OCI-LY1 (cell line): ENCODE measurements at regions not wholly inside any gene's neighbourhood (a gene's known extent, or its start where the extent isn't known, plus 50 kb on each side); places are given as distances from the start of the nearest gene placed in this dataset.

Source experiments
- H2AFZ ChIP-seq: fragments of 200-600 bp; sonication (generic), shearing (Covaris generic); 2 replicates; pipeline ENCODE4 v1.6.0; 2014; ENCODE audit warnings: antibody characterized with exemption, mild to moderate bottlenecking, low read length
- H3F3A ChIP-seq: fragments of 200-600 bp; sonication (generic), shearing (Covaris generic); 2 replicates; pipeline ENCODE4 v1.6.0; 2014; ENCODE audit warnings: mild to moderate bottlenecking, antibody characterized with exemption, low read length, moderate library complexity; ENCODE audit not compliant: insufficient read depth
- H3K27ac ChIP-seq: fragments of 200-600 bp; sonication (generic); 2 replicates; pipeline ENCODE4 v1.5.1; 2014; ENCODE audit warnings: low read length, mixed run types, mild to moderate bottlenecking, low read depth; ENCODE audit not compliant: poor library complexity, severe bottlenecking
- H3K27me3 ChIP-seq: fragments of 200-600 bp; sonication (generic); 2 replicates; pipeline ENCODE4 v1.6.0; 2014; ENCODE audit warnings: antibody characterized with exemption, mild to moderate bottlenecking, low read length, moderate library complexity; ENCODE audit not compliant: insufficient read depth
- H3K36me3 ChIP-seq: fragments of 200-600 bp; sonication (generic); 2 replicates; pipeline ENCODE4 v1.6.1; 2014; ENCODE audit warnings: mild to moderate bottlenecking, antibody characterized with exemption, low read length, moderate library complexity, mixed read lengths; ENCODE audit not compliant: insufficient read depth
- H3K4me1 ChIP-seq: fragments of 200-600 bp; sonication (generic); 2 replicates; pipeline ENCODE4 v1.5.1; 2014; ENCODE audit warnings: mild to moderate bottlenecking, low read length, moderate library complexity; ENCODE audit not compliant: insufficient read depth, severe bottlenecking
- H3K4me2 ChIP-seq: fragments of 200-600 bp; sonication (generic), shearing (Covaris generic); 2 replicates; pipeline ENCODE4 v1.6.1; 2014; ENCODE audit warnings: low read length
- H3K4me3 ChIP-seq: fragments of 200-600 bp; sonication (generic); 2 replicates; pipeline ENCODE4 v1.5.1; 2014; ENCODE audit warnings: low read length, low read depth, mild to moderate bottlenecking, mixed read lengths; ENCODE audit not compliant: poor library complexity, severe bottlenecking
- H3K79me2 ChIP-seq: fragments of 200-600 bp; shearing (Covaris generic); 2 replicates; pipeline ENCODE4 v1.6.1; 2016; ENCODE audit warnings: mixed run types, low read length, mixed read lengths; ENCODE audit not compliant: insufficient read depth
- H3K9ac ChIP-seq: fragments of 200-600 bp; sonication (generic), shearing (Covaris generic); 2 replicates; pipeline ENCODE4 v1.6.1; 2014; ENCODE audit warnings: mild to moderate bottlenecking, low read length, mixed read lengths
- H3K9me2 ChIP-seq: fragments of 200-600 bp; sonication (generic), shearing (Covaris generic); 2 replicates; pipeline ENCODE4 v1.6.1; 2014; ENCODE audit warnings: low read depth, mild to moderate bottlenecking, low read length, mixed read lengths
- H3K9me3 ChIP-seq: fragments of 200-600 bp; shearing (Covaris generic); 2 replicates; pipeline ENCODE4 v1.6.1; 2014; ENCODE audit warnings: low read length, mixed read lengths
- H4K20me1 ChIP-seq: fragments of 200-600 bp; sonication (generic), shearing (Covaris generic); 2 replicates; pipeline ENCODE4 v1.6.0; 2016; ENCODE audit warnings: mild to moderate bottlenecking, low read length; ENCODE audit not compliant: insufficient read depth
- CTCF ChIP-seq: fragments of 200-600 bp; sonication (generic), shearing (Covaris generic); IDR thresholded peaks from 2 replicates; pipeline ENCODE4 v1.5.1; 2017; ENCODE audit warnings: mild to moderate bottlenecking, antibody characterized with exemption, low read length, moderate library complexity, mixed read lengths
- EZH2 ChIP-seq: fragments of 200-600 bp; sonication (generic), shearing (Covaris generic); IDR thresholded peaks from 2 replicates; pipeline ENCODE4 v1.8.0; 2017; ENCODE audit warnings: borderline replicate concordance, mixed run types, mild to moderate bottlenecking, antibody characterized with exemption, low read length, moderate library complexity, mixed read lengths

GRCh38 chr5:29508131-29508530, 1685.4 kb upstream of the CDH6 start:
- Histone ChIP-seq H3K4me2 (no peak overlapping the region), H4K20me1 (no peaks in the 10 kb centered on the region), H3K9me3 (no peaks in the 10 kb centered on the region), H3K27me3 (no peaks in the 10 kb centered on the region), H3K4me3 (no peak overlapping the region), H2AFZ (no peak overlapping the region), H3K27ac (no peak overlapping the region), H3K79me2 (no peaks in the 10 kb centered on the region), H3K4me1 (no peaks in the 10 kb centered on the region), H3K9me2 (no peaks in the 10 kb centered on the region), H3F3A (no peaks in the 10 kb centered on the region), H3K9ac (no peak overlapping the region), H3K36me3 (no peaks in the 10 kb centered on the region)
- no peak for TF ChIP-seq CTCF
- TF ChIP-seq EZH2: no peak

- TF ChIP-seq EZH2: no peak
- TF ChIP-seq CTCF: no peak
- Histone ChIP-seq H3K4me2 (no peak overlapping the region), H3K27ac (no peak overlapping the region), H3K4me3 (no peak overlapping the region), H2AFZ (no peak overlapping the region), H3K9me3 (no peaks in the 10 kb centered on the region), H3K79me2 (no peaks in the 10 kb centered on the region), H3K36me3 (no peaks in the 10 kb centered on the region), H4K20me1 (no peaks in the 10 kb centered on the region), H3F3A (no peaks in the 10 kb centered on the region), H3K27me3 (no peaks in the 10 kb centered on the region), H3K4me1 (no peaks in the 10 kb centered on the region), H3K9ac (no peak overlapping the region), H3K9me2 (no peaks in the 10 kb centered on the region)
Observed at GRCh38 chr5:29504411-29504810, 1689.1 kb upstream of the CDH6 start.

GRCh38 chr5:29498860-29499259, 1694.6 kb upstream of the CDH6 start:
- H3F3A ChIP-seq: no peaks in the 10 kb centered on the region
- H3K27ac ChIP-seq: no peak overlapping the region
- peaks cover 3% of the 10 kb centered on the region; the same call in 1 of the 2 replicates for H3K9me3 ChIP-seq
- H3K9ac ChIP-seq: no peak overlapping the region
- no peaks in the 10 kb centered on the region for H3K9me2 ChIP-seq
- no peak overlapping the region for H3K4me2 ChIP-seq
- H3K79me2 ChIP-seq: no peaks in the 10 kb centered on the region
- no peak overlapping the region for H3K4me3 ChIP-seq
- H4K20me1 ChIP-seq: no peaks in the 10 kb centered on the region
- no peaks in the 10 kb centered on the region for H3K27me3 ChIP-seq
- H3K4me1 ChIP-seq: no peaks in the 10 kb centered on the region
- H2AFZ ChIP-seq: no peak overlapping the region
- TF ChIP-seq CTCF (no peak), EZH2 (no peak)
- no peaks in the 10 kb centered on the region for H3K36me3 ChIP-seq
